Upper lobe of left lung (tissue), 4 donors: ENCODE measurements at regions not wholly inside any gene's neighbourhood (a gene's known extent, or its start where the extent isn't known, plus 50 kb on each side); places are given as distances from the start of the nearest gene placed in this dataset.
"Not testable (repeated sequence)": the region's sequence is repeated elsewhere in the genome, so short reads cannot be mapped to it uniquely, and the experiment has no call there.

ENCODE experiments used
- CTCF ChIP-seq, 6 experiments: fragments of 450-650 bp in 4 of 6; fragments of 200-600 bp in 2 of 6; sonication (generic) in 2 of 6; IDR thresholded peaks; one replicate each; pipeline ENCODE4 v1.5.1; 2016 to 2019; ENCODE audit warnings: antibody characterized with exemption in 6 of 6
- EP300 ChIP-seq, 4 donors: sonication (generic); formaldehyde crosslinking; IDR thresholded peaks; one replicate each; pipeline ENCODE4 v1.5.1; 2017; ENCODE audit warnings: antibody characterized with exemption in 4 of 4, control low read depth in 2 of 4

DNA sequence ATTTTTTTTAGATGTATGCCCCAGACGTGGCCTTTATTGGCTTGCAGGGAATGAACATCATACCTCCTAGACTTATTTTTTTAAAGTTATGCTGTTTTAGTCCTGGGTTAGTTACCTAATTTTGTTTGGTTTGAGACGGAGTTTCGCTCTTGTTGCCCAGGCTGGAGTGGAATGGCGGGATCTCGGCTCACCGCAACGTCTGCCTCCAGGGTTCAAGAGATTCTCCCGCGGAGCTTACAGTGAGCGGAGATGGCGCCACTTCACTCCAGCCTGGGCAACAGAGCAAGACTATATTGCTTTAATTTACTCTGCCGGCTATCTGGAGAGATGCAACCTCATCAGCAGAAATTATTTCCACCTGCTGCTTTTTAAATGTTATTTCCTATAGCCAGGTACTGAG, 82.9 kb upstream of the TNK2 start:
- not testable (repeated sequence) for TF ChIP-seq EP300, CTCF (IDR thresholded peaks at IDR 0.05)
